Esophagus muscularis mucosa (tissue), 3 donors: ENCODE measurements at regions not wholly inside any gene's neighbourhood (a gene's known extent, or its start where the extent isn't known, plus 50 kb on each side); places are given as distances from the start of the nearest gene placed in this dataset.
"Not testable (repeated sequence)": the region's sequence is repeated elsewhere in the genome, so short reads cannot be mapped to it uniquely, and the experiment has no call there.

Experiments used
- EP300 ChIP-seq: sonication (generic); formaldehyde crosslinking; IDR thresholded peaks from one replicate; pipeline ENCODE4 v1.6.1; 2017; ENCODE audit warnings: antibody characterized with exemption
- TF ChIP-seq, protein P1 (sequence below), 3 experiments: fragments of 200-600 bp in 2 of 3; fragments of 450-650 bp in 1 of 3; sonication (generic) in 2 of 3; IDR thresholded peaks; one replicate each; pipeline ENCODE4 v1.5.1; 2017 to 2019; ENCODE audit warnings: antibody characterized with exemption in 3 of 3, mild to moderate bottlenecking in 2 of 3, moderate library complexity in 1 of 3

DNA sequence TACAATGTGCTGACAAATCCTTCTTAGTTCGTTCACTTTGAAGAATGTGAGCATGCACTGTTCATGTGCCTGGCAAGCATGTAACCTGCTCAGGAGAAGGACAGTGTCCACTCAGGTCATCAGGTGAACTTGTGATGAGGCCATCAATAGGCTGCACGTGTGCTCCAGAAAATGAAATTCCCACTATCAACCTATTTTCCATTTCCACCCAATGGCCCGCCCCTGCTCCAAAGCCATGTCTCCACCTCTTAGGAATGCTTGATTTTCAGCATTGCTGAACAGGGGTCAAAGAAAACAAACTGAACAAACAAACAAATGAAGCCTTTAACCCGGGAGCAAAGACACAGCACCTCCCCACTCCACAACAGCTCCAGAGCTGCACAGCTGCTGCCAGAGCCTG, 563.2 kb downstream of the TUBA3C start:
- TF ChIP-seq, protein P1, sequence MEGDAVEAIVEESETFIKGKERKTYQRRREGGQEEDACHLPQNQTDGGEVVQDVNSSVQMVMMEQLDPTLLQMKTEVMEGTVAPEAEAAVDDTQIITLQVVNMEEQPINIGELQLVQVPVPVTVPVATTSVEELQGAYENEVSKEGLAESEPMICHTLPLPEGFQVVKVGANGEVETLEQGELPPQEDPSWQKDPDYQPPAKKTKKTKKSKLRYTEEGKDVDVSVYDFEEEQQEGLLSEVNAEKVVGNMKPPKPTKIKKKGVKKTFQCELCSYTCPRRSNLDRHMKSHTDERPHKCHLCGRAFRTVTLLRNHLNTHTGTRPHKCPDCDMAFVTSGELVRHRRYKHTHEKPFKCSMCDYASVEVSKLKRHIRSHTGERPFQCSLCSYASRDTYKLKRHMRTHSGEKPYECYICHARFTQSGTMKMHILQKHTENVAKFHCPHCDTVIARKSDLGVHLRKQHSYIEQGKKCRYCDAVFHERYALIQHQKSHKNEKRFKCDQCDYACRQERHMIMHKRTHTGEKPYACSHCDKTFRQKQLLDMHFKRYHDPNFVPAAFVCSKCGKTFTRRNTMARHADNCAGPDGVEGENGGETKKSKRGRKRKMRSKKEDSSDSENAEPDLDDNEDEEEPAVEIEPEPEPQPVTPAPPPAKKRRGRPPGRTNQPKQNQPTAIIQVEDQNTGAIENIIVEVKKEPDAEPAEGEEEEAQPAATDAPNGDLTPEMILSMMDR (IDR thresholded peaks at IDR 0.05), result not testable (repeated sequence)
- TF ChIP-seq EP300, result not testable (repeated sequence)
